ENCODE measurements at regions not wholly inside any gene's neighbourhood (a gene's known extent, or its start where the extent isn't known, plus 50 kb on each side); places are given as distances from the start of the nearest gene placed in this dataset.
"Not testable (repeated sequence)": the region's sequence is repeated elsewhere in the genome, so short reads cannot be mapped to it uniquely, and the experiment has no call there.

DNA sequence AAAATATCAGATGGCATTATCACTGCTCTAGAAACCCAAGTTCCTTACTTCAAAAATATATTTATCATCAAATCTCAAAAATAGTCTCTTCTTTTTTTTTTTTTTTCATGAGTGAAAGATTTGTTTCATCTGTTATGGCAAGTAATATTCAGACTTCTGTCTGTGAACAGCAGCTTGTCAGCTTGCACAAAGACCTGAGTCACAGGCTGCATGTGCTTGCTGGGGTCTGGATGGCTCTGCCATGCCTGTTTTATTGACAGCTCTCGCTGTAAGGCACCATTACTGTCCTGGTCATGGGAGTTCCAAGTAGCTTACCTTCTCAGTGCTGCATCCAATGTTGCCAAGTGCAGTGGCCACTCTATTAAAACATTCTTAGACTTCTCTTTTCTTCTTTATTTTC, 456.4 kb downstream of the GADD45G start:
- DNase-seq (ENCODE audit: low spot score), result no peak

DNA sequence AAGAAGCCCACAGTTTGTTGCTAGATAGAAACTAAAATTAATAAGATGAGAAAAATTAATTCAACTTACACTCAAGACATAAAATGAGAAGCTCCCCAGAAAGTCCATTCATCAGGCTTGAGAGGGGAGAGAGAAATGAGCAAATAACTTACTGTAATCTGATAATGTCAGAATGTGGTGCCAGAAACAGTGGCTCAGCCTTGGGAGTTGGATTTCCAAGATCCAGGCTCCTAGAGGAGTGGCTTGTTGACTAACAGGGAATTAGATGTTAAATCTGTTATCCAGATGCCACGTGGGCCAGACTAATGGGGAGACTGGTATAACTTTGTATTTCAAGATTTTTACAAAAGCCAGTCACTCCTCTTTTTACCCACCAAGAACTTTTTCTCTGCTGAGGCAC, 458.2 kb downstream of the GADD45G start:
- DNase-seq (ENCODE audit: low spot score), result no peak

DNA sequence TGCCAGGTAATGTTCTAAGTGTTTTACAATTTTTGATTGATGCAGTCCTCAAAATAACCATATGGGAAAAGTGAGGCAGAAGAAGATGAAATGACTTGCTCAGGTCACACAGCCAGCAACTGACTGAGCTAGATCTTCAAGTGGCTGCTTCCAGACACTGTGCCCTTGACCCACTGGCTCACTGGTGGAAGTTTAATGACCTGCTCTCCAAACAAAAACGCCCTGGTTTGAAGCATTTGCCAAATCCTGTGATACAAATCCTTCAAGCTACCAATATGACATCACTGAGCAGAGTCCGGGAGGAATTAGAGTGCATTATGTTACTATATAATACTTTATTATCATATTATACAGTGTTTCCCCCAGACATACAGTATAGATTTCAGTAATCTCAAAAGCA, 459.4 kb downstream of the GADD45G start:
- no peak for DNase-seq (ENCODE audit: low spot score)

DNA sequence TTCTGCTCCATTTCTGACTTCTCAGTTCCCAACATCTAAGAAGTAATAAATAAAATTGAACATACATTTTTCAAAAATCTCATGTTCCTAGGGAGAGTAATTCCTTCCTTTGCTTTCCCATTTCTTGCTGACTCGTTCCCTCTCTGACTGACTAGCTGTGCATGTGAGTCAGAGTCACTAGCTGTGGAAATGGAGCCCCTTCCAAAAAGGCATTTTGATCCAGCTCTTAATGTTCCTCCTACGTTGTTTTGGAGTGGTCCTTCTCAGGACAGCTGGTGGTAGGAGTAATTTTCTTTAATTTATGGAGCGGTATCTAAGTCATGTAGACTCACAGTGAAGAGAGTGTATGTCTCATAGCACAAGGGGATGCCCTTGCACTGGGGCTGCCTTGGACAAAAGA, 460.2 kb downstream of the GADD45G start:
- no peak for DNase-seq (ENCODE audit: low spot score)

- no peak for DNase-seq (ENCODE audit: low spot score)
These were observed 461.0 kb downstream of the GADD45G start for GRCh38 chr9:90065851-90066250.

GRCh38 chr9:90069085-90069484, 464.3 kb downstream of the GADD45G start:
- no peak for DNase-seq (ENCODE audit: low spot score)

DNA sequence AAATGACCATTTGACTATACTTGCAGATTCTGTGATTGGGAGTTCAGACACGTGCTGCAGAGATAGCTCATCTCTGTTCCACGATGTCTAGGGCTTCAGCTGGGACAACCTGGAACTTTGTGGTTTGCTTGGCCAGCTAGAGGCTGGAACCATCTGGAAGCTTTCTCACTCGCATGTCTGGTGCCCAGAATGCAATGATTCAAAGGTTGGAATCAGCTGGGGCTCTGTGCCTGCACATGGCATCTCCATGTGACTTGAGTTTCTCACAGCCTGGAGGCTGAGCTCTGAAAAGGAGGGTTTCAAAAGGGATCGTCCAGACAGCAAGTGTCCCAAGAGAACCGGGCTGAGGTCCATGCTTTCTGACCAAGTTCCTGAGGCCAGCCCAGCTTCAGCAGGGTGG, 465.2 kb downstream of the GADD45G start:
- no peak for DNase-seq (ENCODE audit: low spot score)

DNA sequence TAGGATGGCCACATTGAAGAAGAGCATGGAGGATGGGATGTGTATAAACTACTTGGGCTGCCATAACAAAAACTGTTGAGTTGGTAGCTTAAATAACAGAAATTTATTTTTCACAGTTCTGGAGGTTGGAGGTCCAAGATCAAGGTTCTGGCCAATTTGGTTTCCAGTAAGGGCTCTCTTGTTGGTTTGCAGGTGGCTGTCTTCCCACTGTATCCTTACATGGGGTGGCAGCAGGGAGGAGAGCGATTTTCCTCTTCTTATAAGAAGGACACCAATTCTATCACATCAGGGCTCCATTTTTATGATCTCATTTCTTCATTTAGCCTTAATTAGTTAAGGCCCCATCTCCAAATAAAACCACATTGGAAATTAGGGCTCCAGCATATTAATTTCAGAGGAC, 465.7 kb downstream of the GADD45G start:
- DNase-seq (ENCODE audit: low spot score), result no peak

DNA sequence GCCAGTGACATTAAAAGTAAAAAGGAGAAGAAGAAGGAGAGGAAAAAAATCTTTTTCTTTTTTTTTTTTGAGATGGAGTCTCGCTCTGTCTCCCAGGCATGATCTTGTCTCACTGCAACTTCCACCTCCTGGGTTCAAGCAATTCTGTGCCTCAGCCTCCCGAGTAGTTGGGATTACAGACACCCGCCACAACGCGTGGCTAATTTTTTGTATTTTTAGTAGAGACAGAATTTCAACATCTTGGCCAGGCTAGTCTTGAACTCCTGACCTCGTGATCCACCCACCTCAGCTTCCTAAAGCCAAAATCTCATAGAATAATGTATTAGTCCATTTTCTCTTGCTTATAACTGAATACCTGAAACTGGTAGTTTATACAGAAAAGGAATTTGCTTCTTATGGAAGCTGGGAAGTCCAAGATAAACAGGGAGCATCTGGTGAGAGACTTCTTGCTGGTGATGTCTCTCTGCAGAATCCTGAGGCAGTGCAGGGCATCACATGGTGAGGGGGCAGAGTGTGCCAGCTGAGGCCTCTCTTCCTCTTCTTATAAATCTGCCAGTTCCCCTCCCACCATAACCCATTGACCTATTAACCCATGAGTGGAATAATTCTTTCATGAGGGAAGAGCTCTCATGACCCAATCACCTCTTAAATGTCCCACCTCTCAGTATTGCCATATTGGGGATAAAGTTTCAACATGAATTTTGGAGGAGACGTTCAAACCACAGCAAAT, 466.3 kb downstream of the GADD45G start:
- no peak for DNase-seq (ENCODE audit: low spot score)

DNA sequence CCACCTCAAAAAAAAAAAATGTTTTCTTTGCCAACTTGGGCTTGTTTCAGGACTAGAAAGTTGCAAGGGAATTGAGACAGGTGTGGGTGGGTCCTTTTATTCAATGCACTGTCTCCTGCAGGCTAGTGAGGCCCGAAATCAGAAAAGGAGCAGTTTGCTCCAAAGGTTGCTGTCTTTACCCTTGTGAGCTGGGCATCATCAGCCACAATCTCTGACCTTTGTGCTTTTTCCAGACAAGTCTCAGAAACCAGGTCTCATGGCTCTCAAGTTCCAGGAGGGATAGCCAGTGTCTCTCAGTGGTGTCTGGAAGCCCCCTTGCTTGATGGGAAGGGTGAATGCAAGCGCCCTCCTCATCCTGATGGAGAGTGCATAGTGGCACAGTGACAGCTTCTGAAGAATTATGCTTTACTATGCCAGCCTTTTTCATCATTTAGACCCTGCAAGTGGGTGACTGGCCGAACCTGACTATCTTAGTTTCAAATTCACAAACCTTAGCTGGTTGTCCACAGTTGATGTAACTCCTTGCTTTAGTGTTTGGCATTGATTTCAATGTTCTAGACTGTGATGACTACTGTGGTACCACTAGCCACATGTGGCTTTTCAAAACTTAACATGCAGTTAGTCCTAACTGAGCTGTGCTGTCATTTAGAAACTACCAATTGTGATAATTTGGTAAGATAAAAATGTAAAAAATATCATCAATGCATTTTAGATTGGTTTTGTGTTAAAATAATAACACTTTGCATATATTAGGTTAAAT, 468.6 kb downstream of the GADD45G start:
- DNase-seq (ENCODE audit: low spot score), result no peak

DNA sequence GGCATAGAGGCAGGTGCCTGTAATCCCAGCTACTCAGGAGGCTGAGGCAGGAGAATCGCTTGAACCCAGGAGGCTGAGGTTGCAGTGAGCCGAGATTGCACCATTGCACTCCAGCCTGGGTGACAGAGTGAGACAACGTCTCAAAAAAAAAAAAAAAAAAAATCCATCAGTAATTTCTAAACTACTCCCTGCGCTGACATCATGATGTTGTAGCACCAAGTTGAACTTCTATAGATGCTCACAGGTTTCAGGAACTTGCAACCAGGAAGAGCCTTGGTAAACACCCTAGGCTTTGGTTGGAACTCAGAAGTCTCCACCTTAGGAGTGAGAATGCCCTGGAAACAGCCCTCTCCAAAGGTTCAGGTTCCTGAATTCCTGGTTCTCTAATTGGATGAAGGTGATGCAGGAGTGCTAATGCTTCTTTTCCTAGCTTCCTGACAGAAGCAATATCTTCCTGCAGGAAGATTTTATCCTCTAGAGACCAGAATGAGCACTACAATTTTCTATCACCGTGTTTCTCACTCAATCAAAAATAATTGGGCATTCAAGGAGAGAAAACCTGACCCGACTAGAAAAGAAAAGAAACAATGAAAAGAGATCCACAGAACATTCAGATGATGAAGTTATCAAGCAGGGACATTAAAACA, 469.6 kb downstream of the GADD45G start:
- DNase-seq (ENCODE audit: low spot score), result no peak

DNA sequence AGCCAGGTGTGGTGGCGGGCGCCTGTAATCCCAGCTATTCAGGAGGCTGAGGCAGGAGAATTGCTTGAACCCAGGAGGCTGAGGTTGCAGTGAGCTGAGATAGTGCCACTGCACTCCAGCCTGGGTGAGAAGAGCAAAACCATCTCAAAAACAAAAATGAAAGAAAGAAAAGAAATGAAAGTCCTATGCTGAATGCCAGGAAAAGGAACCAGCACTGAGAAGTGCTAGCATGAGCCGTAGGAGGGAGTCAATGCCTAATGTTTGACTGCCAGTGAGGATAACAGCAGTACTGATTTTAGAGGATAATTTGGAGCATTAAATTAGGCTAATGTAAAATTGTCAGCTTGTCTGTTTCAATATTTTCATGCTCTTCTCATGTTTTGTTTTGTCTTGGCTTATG, 472.8 kb downstream of the GADD45G start:
- not testable (repeated sequence) for DNase-seq (ENCODE audit: low spot score)

GRCh38 chr9:90078988-90079421, 474.2 kb downstream of the GADD45G start:
- DNase-seq (ENCODE audit: low spot score), result no peak

DNA sequence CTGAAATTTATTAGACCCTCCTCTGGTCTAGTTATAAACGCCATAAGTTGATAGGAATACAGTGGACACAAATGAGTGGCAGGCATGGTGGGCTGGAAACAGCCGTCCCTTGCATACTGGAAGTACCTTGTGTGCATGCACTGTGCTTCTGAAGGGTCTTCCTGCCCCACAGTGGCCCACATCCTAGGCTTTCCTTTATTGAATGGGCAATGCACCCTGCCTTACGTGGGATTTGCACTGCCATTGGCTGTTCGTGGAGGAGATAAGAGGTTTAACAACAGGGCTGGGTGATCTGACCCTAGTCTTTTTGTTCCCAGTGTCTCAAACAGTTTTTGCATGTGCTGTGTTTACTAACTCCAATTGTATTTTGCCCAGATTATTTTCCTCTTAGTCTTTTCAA, 480.8 kb downstream of the GADD45G start:
- no peak for DNase-seq (ENCODE audit: low spot score)

DNA sequence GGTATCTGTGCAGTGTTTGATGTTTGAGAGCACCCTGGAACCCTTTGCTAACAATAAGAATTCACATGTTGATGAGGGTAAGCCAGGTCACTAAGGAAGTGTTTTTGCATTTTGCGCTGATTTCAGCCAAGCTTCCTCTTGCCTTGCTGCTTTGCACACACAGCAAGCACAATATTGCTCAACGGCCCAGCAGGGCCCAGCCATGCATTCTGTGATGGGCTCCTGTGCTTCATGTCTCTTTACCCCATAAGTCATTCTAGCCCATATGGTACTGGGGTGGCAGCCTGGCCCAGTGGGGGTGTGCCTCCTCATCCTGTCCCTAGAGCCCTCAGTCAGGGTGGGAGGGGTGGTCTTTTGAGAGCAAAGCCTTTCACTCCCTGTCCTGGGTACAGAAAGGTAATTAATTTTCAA, 481.3 kb downstream of the GADD45G start:
- DNase-seq (ENCODE audit: low spot score), result no peak

DNA sequence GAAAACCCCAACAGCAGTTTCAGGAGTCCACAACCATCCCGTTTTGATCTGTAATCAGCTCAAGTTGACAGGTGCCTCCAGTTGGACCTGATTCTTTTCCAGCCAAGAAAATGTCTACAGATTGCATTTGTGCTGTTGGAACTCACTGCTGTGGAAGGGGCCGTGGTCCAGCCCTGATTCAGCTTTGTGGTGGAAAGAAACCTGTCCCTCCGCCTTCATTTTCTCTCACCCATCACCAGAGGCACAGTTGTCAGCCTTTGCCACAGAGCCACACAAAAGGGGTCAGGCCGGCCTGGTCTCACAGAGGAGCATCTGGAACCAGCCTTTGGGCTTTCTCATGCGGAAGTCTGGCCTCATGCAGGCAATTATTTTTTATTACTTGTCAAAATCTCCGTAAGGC, 483.6 kb downstream of the GADD45G start:
- no peak for DNase-seq (ENCODE audit: low spot score)

- DNase-seq (ENCODE audit: low spot score), result no peak
These were observed 484.0 kb downstream of the GADD45G start for GRCh38 chr9:90088856-90089255.

DNA sequence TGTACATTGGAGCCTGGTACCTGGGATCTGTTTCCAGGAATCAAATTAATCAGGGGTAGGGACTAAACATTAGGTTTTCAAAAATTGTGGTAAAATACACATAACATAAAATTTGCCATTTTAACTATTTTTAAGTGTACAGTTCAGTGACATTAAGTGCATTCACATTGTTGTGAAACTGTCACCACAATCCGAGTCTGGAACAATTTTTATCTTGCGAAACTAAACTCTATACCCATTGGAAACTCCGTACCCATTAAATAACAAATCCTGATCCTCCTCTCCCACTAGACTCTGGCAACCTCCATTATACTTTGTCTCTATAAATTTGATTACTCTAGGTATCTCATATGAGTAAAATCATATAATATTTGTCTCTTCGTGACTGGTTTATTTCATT, 486.2 kb downstream of the GADD45G start:
- no peak for DNase-seq (ENCODE audit: low spot score)

DNA sequence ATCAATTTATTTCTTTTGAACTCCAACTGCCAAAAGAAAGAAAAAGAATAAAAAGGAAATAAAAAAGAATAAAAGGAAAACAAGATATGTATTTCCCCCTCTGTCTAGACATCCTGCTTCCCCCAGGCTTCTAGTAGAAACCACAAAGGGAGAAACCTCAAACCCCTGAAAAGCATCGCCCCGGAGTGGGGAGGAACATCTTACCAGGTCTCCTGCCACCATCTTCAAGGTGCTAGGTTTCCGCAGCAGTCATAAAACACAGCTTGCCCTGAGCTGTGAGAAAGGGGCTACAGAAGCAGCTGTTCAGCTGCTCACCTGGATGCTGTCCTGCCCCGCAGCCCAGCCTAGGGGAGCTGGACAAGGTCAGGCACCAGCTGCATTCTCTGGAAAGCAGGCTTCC, 487.7 kb downstream of the GADD45G start:
- DNase-seq (ENCODE audit: low spot score), result peak; percentile 13

DNA sequence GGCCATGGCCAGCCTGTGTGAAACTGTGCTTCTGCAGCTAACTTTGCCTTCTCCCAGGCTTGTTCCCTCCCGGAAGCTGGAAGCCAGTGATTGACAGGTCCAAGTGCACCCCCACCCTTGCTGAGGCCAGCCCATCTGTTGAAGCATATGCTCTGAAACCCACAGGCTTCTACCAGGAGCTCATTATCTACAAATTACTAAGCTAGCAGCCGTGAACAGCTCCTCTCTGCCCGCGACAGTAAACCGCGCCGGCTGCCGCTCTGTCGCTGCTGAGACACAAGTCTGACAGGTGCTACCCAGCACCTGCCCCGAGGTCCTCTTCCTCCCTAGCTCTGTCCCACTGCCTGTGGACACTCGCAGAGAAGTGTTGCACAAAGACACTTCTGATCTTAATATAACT, 490.9 kb downstream of the GADD45G start:
- no peak for DNase-seq (ENCODE audit: low spot score)

GRCh38 chr9:90097237-90097636, 492.4 kb downstream of the GADD45G start:
- no peak for DNase-seq (ENCODE audit: low spot score)

GRCh38 chr9:90098408-90098807, 493.6 kb downstream of the GADD45G start:
- DNase-seq (ENCODE audit: low spot score), result no peak

GRCh38 chr9:90099262-90099963, 494.6 kb downstream of the GADD45G start:
- no peak for DNase-seq (ENCODE audit: low spot score)
